IMR-90 (cell line): ENCODE measurements at regions not wholly inside any gene's neighbourhood (a gene's known extent, or its start where the extent isn't known, plus 50 kb on each side); places are given as distances from the start of the nearest gene placed in this dataset.

Experiments
- BHLHE40 ChIP-seq: fragments of 150-350 bp; IDR thresholded peaks from 2 replicates; pipeline ENCODE4 v1.6.1; 2016; ENCODE audit warnings: mild to moderate bottlenecking, low read depth, low read length
- CTCF ChIP-seq: conservative IDR thresholded peaks from 2 replicates; pipeline ENCODE4 v1.5.1; 2012; ENCODE audit warnings: mild to moderate bottlenecking, low read depth, low read length, improper control_type of control experiment
- MAFK ChIP-seq: IDR thresholded peaks from 2 replicates; pipeline ENCODE4 v1.6.1; 2012; ENCODE audit warnings: low read depth, low read length, improper control_type of control experiment
- MAZ ChIP-seq: IDR thresholded peaks from 2 replicates; pipeline ENCODE4 v1.6.1; 2012; ENCODE audit warnings: low read depth, mild to moderate bottlenecking, low read length, improper control_type of control experiment, moderate library complexity, borderline replicate concordance
- POLR2A ChIP-seq: IDR thresholded peaks from 2 replicates; pipeline ENCODE4 v1.6.1; 2012; ENCODE audit warnings: mild to moderate bottlenecking, low read depth, low read length
- RAD21 ChIP-seq: IDR thresholded peaks from 2 replicates; pipeline ENCODE4 v1.6.1; 2012; ENCODE audit warnings: low read length, improper control_type of control experiment

GRCh38 chr16:87062569-87063442 lies 254.4 kb downstream of the C16orf95 start:
- TF ChIP-seq CTCF (peak; percentile 91), MAZ (no peak), BHLHE40 (no peak), POLR2A (no peak), RAD21 (peak; percentile 90), MAFK (no peak)
